ENCODE measurements at regions not wholly inside any gene's neighbourhood (a gene's known extent, or its start where the extent isn't known, plus 50 kb on each side); places are given as distances from the start of the nearest gene placed in this dataset.

DNA sequence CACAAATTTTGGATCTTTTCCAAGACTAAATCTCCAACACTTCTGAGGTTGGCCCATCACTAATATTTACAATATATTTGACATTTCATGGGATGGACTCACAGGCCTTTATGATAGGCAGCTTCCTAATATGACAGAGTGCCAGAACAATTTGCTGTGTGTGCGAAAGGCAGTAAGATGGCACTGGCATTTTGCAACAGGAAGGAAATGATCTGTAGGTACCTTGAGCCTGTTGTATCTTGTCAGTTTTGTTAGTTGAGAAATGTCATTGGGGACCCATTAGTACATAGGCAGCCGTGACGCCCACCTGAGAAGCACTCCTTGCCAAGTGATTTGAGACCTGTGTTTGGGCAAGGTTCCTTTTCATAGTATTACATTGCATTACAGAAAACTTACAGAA, 153.4 kb upstream of the HEY2 start:
- DNase-seq (ENCODE audit: low read depth, low spot score) (no peak), FAIRE-seq (no peak)
- Histone ChIP-seq H3K9me3 (replicated peaks; ENCODE audit: control insufficient read depth, insufficient read depth, low read length) (no peaks in the 10 kb centered on the region), H2AFZ (ENCODE audit: low read depth, low read length) (no peak overlapping the region), H3K36me3 (ENCODE audit: control insufficient read depth in 2 of 2, extremely low read depth in 1 of 2, insufficient read depth in 2 of 2, low read length in 2 of 2) (no peaks in the 10 kb centered on the region), H3K9ac (replicated peaks; ENCODE audit: extremely low read depth, insufficient read depth, low read length) (no peak overlapping the region), H3K4me3 (replicated peaks in 1 of 3; ENCODE audit: insufficient read depth in 1 of 3, low read depth in 1 of 3, low read length in 3 of 3) (no peak overlapping the region), H4K20me1 (replicated peaks; ENCODE audit: control insufficient read depth, extremely low read depth, insufficient read depth, low read length) (no peaks in the 10 kb centered on the region), H3K27me3 (ENCODE audit: control insufficient read depth in 2 of 2, insufficient read depth in 2 of 2, low read length in 2 of 2) (peaks cover 11 to 37% of the 10 kb centered on the region in 2 experiments), H3K4me2 (ENCODE audit: insufficient read depth, low read length) (no peak overlapping the region), H3K4me1 (ENCODE audit: control insufficient read depth, extremely low read depth, insufficient read depth, low read length) (no peaks in the 10 kb centered on the region), H3K9me1 (replicated peaks; ENCODE audit: control insufficient read depth, extremely low read depth, insufficient read depth, low read length) (no peaks in the 10 kb centered on the region), H3K27ac (ENCODE audit: insufficient read depth, low read depth, low read length) (no peak overlapping the region), H3K79me2 (ENCODE audit: control insufficient read depth, insufficient read depth, low read length) (no peaks in the 10 kb centered on the region)
- ChIA-PET CTCF (no interaction called here), POLR2A (no interaction called here)
- BruUV-seq (replicated peaks), result no TSS peak
- dilution Hi-C loops (cut with MboI; ENCODE audit: extremely low pct_ligation_motif_present, low sequenced_read_pairs) (no loop called here), intact Hi-C loops (cut with micrococcal nuclease) (no loop called here)
- TF ChIP-seq, protein P1, sequence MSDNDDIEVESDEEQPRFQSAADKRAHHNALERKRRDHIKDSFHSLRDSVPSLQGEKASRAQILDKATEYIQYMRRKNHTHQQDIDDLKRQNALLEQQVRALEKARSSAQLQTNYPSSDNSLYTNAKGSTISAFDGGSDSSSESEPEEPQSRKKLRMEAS (IDR thresholded peaks at IDR 0.05; ENCODE audit: insufficient read depth, insufficient read length), result no peak

GRCh38 chr6:125597411-125598253, 151.8 kb upstream of the HEY2 start:
- FAIRE-seq, result no peak
- Histone ChIP-seq H3K9me1 (replicated peaks; ENCODE audit: control insufficient read depth, extremely low read depth, insufficient read depth, low read length) (no peaks in the 10 kb centered on the region), H3K27ac (ENCODE audit: insufficient read depth, low read depth, low read length) (no peak overlapping the region), H3K36me3 (ENCODE audit: control insufficient read depth in 2 of 2, extremely low read depth in 1 of 2, insufficient read depth in 2 of 2, low read length in 2 of 2) (no peaks in the 10 kb centered on the region), H3K4me1 (ENCODE audit: control insufficient read depth, extremely low read depth, insufficient read depth, low read length) (no peaks in the 10 kb centered on the region), H3K27me3 (ENCODE audit: control insufficient read depth in 2 of 2, insufficient read depth in 2 of 2, low read length in 2 of 2) (peaks cover 13 to 32% of the 10 kb centered on the region in 2 experiments), H4K20me1 (replicated peaks; ENCODE audit: control insufficient read depth, extremely low read depth, insufficient read depth, low read length) (no peaks in the 10 kb centered on the region), H2AFZ (ENCODE audit: low read depth, low read length) (no peak overlapping the region), H3K9me3 (replicated peaks; ENCODE audit: control insufficient read depth, insufficient read depth, low read length) (no peaks in the 10 kb centered on the region), H3K4me2 (ENCODE audit: insufficient read depth, low read length) (no peak overlapping the region), H3K9ac (replicated peaks; ENCODE audit: extremely low read depth, insufficient read depth, low read length) (no peak overlapping the region), H3K79me2 (ENCODE audit: control insufficient read depth, insufficient read depth, low read length) (no peaks in the 10 kb centered on the region), H3K4me3 (replicated peaks in 1 of 3; ENCODE audit: insufficient read depth in 1 of 3, low read depth in 1 of 3, low read length in 3 of 3) (no peak overlapping the region)
- dilution Hi-C loops (cut with MboI; ENCODE audit: extremely low pct_ligation_motif_present, low sequenced_read_pairs) (no loop called here), intact Hi-C loops (cut with micrococcal nuclease) (no loop called here)
- BruUV-seq (replicated peaks), result no TSS peak
- TF ChIP-seq, protein P2, sequence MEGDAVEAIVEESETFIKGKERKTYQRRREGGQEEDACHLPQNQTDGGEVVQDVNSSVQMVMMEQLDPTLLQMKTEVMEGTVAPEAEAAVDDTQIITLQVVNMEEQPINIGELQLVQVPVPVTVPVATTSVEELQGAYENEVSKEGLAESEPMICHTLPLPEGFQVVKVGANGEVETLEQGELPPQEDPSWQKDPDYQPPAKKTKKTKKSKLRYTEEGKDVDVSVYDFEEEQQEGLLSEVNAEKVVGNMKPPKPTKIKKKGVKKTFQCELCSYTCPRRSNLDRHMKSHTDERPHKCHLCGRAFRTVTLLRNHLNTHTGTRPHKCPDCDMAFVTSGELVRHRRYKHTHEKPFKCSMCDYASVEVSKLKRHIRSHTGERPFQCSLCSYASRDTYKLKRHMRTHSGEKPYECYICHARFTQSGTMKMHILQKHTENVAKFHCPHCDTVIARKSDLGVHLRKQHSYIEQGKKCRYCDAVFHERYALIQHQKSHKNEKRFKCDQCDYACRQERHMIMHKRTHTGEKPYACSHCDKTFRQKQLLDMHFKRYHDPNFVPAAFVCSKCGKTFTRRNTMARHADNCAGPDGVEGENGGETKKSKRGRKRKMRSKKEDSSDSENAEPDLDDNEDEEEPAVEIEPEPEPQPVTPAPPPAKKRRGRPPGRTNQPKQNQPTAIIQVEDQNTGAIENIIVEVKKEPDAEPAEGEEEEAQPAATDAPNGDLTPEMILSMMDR (IDR thresholded peaks at IDR 0.05; ENCODE audit: extremely low read depth in 1 of 2, insufficient read depth in 1 of 2, low read depth in 1 of 2, low read length in 2 of 2), result no peak
- TF ChIP-seq POLR2AphosphoS5 (IDR thresholded peaks at IDR 0.05; ENCODE audit: insufficient read depth, low read depth, low read length), result no peak
- TF ChIP-seq POLR2A (IDR thresholded peaks at IDR 0.05; ENCODE audit: low read depth, low read length), result no peak
- TF ChIP-seq, protein P1 (IDR thresholded peaks at IDR 0.05; ENCODE audit: insufficient read depth, insufficient read length), result no peak
- no peak for TF ChIP-seq GATA2 (IDR thresholded peaks at IDR 0.05; ENCODE audit: insufficient read depth, insufficient read length, low read depth, low read length)
- TF ChIP-seq MYC (IDR thresholded peaks at IDR 0.05; ENCODE audit: low read depth, low read length), result no peak
- no peak for TF ChIP-seq FOS (IDR thresholded peaks at IDR 0.05; ENCODE audit: borderline replicate concordance, insufficient read depth, low read length)
- TF ChIP-seq EZH2 (IDR thresholded peaks at IDR 0.05; ENCODE audit: borderline replicate concordance, low read depth, low read length, severe bottlenecking), result no peak
- TF ChIP-seq JUN (IDR thresholded peaks at IDR 0.05; ENCODE audit: borderline replicate concordance, insufficient read depth, insufficient read length, low read depth), result no peak
- CTCF ChIA-PET, result interaction anchor here (0.7 to 1.2 kb wide), 2 partner anchors 59 to 284 kb away, joined by 3 read pairs; no protein-coding TSS in a partner anchor
- POLR2A ChIA-PET, result no interaction called here
- DNase-seq (ENCODE audit: low read depth, low spot score), result no peak

Measured in endothelial cell of umbilical vein (primary cell).